AG09309 (cell line): ENCODE measurements at regions not wholly inside any gene's neighbourhood (a gene's known extent, or its start where the extent isn't known, plus 50 kb on each side); places are given as distances from the start of the nearest gene placed in this dataset.
A peak's percentile ranks its signal among the peaks of the same experiment; 100 is the strongest.

Experiments
- DNase-seq: peaks from one replicate; pipeline ENCODE4 v3.0.0-alpha.2; 2010; ENCODE audit warnings: low read depth
- H3K4me3 ChIP-seq: 2 replicates; pipeline ENCODE4 v1.5.1; 2011; ENCODE audit warnings: mild to moderate bottlenecking, low read depth, low read length, moderate library complexity; ENCODE audit not compliant: control insufficient read depth
- CTCF ChIP-seq: IDR thresholded peaks from 2 replicates; pipeline ENCODE4 v1.5.1; 2011; ENCODE audit warnings: mild to moderate bottlenecking, low read depth, low read length, inconsistent platforms; ENCODE audit not compliant: insufficient read depth, control insufficient read depth; ENCODE audit errors: missing control alignments

GRCh38 chr1:106773206-106773605 is 283.3 kb upstream of the PRMT6 start:
- TF ChIP-seq CTCF: no peak

GRCh38 chr1:106780066-106780465 is 276.4 kb upstream of the PRMT6 start:
- no peak overlapping the region for H3K4me3 ChIP-seq
- TF ChIP-seq CTCF: no peak
- DNase-seq: no peak

More at GRCh38 chr1:106773206-106773605, 283.3 kb upstream of the PRMT6 start:
- DNase-seq: no peak
- no peak overlapping the region for H3K4me3 ChIP-seq

- DNase-seq: peak; percentile 14
- TF ChIP-seq CTCF: no peak
Observed at GRCh38 chr1:106780806-106781569, 275.5 kb upstream of the PRMT6 start.

GRCh38 chr1:106785176-106785575 is 271.3 kb upstream of the PRMT6 start:
- H3K4me3 ChIP-seq: no peak overlapping the region
- TF ChIP-seq CTCF: no peak
- DNase-seq: no peak

More at GRCh38 chr1:106780806-106781569, 275.5 kb upstream of the PRMT6 start:
- no peak overlapping the region for H3K4me3 ChIP-seq

GRCh38 chr1:106787520-106787919 is 269.0 kb upstream of the PRMT6 start:
- H3K4me3 ChIP-seq: no peak overlapping the region
- no peak for TF ChIP-seq CTCF
- DNase-seq: no peak

- no peak for DNase-seq
- no peak overlapping the region for H3K4me3 ChIP-seq
- no peak for TF ChIP-seq CTCF
Observed at GRCh38 chr1:106789686-106790085, 266.8 kb upstream of the PRMT6 start.
